H1 (cell line): ENCODE measurements at regions not wholly inside any gene's neighbourhood (a gene's known extent, or its start where the extent isn't known, plus 50 kb on each side); places are given as distances from the start of the nearest gene placed in this dataset.

Experiments
- TF ChIP-seq, protein P1 (sequence below): fragments of 300-600 bp; sonication (generic); IDR thresholded peaks from 2 replicates; pipeline ENCODE4 v1.7.1; 2012; ENCODE audit warnings: low read length, moderate library complexity, mild to moderate bottlenecking, inconsistent platforms; ENCODE audit not compliant: insufficient replicate concordance

DNA sequence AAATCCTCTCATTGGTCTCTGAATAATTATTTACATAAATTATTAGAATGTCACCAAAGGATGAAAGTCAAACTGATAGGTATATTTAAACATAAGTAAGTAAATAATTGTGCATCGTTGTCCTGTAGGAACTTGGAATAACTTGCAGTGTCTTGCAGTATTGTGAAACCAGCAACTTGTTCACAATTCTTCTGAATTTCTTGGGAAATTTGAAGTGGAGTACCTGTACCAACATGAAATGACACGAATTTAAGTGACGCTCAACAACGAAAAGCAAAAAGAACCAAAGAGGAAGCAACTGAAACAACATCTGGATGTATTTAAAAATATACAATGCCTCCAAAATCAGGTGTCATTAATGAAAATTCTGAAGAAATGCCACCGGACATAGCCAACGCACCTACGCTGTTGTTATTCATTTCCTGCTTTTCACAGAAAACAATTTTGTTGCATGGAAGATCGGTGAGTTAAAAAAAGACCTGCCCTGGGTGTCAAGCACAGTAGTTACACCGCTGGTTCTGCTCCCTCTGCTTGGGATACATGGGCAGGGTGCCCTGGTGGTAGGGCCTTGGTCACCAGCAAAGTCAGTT is 112.5 kb downstream of the RPLP1 start (continued):
- TF ChIP-seq, protein P1, sequence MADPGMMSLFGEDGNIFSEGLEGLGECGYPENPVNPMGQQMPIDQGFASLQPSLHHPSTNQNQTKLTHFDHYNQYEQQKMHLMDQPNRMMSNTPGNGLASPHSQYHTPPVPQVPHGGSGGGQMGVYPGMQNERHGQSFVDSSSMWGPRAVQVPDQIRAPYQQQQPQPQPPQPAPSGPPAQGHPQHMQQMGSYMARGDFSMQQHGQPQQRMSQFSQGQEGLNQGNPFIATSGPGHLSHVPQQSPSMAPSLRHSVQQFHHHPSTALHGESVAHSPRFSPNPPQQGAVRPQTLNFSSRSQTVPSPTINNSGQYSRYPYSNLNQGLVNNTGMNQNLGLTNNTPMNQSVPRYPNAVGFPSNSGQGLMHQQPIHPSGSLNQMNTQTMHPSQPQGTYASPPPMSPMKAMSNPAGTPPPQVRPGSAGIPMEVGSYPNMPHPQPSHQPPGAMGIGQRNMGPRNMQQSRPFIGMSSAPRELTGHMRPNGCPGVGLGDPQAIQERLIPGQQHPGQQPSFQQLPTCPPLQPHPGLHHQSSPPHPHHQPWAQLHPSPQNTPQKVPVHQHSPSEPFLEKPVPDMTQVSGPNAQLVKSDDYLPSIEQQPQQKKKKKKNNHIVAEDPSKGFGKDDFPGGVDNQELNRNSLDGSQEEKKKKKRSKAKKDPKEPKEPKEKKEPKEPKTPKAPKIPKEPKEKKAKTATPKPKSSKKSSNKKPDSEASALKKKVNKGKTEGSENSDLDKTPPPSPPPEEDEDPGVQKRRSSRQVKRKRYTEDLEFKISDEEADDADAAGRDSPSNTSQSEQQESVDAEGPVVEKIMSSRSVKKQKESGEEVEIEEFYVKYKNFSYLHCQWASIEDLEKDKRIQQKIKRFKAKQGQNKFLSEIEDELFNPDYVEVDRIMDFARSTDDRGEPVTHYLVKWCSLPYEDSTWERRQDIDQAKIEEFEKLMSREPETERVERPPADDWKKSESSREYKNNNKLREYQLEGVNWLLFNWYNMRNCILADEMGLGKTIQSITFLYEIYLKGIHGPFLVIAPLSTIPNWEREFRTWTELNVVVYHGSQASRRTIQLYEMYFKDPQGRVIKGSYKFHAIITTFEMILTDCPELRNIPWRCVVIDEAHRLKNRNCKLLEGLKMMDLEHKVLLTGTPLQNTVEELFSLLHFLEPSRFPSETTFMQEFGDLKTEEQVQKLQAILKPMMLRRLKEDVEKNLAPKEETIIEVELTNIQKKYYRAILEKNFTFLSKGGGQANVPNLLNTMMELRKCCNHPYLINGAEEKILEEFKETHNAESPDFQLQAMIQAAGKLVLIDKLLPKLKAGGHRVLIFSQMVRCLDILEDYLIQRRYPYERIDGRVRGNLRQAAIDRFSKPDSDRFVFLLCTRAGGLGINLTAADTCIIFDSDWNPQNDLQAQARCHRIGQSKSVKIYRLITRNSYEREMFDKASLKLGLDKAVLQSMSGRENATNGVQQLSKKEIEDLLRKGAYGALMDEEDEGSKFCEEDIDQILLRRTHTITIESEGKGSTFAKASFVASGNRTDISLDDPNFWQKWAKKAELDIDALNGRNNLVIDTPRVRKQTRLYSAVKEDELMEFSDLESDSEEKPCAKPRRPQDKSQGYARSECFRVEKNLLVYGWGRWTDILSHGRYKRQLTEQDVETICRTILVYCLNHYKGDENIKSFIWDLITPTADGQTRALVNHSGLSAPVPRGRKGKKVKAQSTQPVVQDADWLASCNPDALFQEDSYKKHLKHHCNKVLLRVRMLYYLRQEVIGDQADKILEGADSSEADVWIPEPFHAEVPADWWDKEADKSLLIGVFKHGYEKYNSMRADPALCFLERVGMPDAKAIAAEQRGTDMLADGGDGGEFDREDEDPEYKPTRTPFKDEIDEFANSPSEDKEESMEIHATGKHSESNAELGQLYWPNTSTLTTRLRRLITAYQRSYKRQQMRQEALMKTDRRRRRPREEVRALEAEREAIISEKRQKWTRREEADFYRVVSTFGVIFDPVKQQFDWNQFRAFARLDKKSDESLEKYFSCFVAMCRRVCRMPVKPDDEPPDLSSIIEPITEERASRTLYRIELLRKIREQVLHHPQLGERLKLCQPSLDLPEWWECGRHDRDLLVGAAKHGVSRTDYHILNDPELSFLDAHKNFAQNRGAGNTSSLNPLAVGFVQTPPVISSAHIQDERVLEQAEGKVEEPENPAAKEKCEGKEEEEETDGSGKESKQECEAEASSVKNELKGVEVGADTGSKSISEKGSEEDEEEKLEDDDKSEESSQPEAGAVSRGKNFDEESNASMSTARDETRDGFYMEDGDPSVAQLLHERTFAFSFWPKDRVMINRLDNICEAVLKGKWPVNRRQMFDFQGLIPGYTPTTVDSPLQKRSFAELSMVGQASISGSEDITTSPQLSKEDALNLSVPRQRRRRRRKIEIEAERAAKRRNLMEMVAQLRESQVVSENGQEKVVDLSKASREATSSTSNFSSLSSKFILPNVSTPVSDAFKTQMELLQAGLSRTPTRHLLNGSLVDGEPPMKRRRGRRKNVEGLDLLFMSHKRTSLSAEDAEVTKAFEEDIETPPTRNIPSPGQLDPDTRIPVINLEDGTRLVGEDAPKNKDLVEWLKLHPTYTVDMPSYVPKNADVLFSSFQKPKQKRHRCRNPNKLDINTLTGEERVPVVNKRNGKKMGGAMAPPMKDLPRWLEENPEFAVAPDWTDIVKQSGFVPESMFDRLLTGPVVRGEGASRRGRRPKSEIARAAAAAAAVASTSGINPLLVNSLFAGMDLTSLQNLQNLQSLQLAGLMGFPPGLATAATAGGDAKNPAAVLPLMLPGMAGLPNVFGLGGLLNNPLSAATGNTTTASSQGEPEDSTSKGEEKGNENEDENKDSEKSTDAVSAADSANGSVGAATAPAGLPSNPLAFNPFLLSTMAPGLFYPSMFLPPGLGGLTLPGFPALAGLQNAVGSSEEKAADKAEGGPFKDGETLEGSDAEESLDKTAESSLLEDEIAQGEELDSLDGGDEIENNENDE, result no peak
